Thyroid gland (tissue), 4 donors: ENCODE measurements at regions not wholly inside any gene's neighbourhood (a gene's known extent, or its start where the extent isn't known, plus 50 kb on each side); places are given as distances from the start of the nearest gene placed in this dataset.

ENCODE experiments used
- DNase-seq, 2 donors: peaks; one replicate each; pipeline ENCODE4 v3.0.0-alpha.2; 2019
- H3K27ac ChIP-seq, 3 donors: fragments of 200-600 bp; sonication (generic); 1 replicate in 2 of 3; 2 replicates in 1 of 3; pipeline ENCODE4 v1.5.1; 2016 to 2019; ENCODE audit warnings: mild to moderate bottlenecking in 1 of 3, moderate library complexity in 1 of 3
- H3K27me3 ChIP-seq: fragments of 200-600 bp; sonication (generic); one replicate; pipeline ENCODE4 v1.5.1; 2019
- H3K36me3 ChIP-seq, 2 donors: fragments of 200-600 bp; sonication (generic); one replicate each; pipeline ENCODE4 v1.5.1; 2016 to 2019
- H3K4me1 ChIP-seq, 2 donors: fragments of 200-600 bp; sonication (generic); one replicate each; pipeline ENCODE4 v1.5.1; 2017 to 2019
- H3K4me3 ChIP-seq, 3 donors: fragments of 200-600 bp; sonication (generic); replicated peaks in 1 of 3; 1 replicate in 2 of 3; 2 replicates in 1 of 3; pipeline ENCODE4 v1.5.1; 2016; ENCODE audit warnings: mild to moderate bottlenecking in 1 of 3
- H3K9me3 ChIP-seq: fragments of 200-600 bp; sonication (generic); one replicate; pipeline ENCODE4 v1.5.1; 2017
- POLR2A ChIP-seq, 2 donors: fragments of 450-650 bp; IDR thresholded peaks; one replicate each; pipeline ENCODE4 v1.6.1; 2017; ENCODE audit warnings: antibody characterized with exemption in 2 of 2, mild to moderate bottlenecking in 2 of 2, moderate library complexity in 1 of 2
- WGBS, 2 donors: methylation state at CpG; one replicate each; pipeline ENCODE4 v1.1.5; 2017; 5-methylcytosine and 5-hydroxymethylcytosine counted together
- intact Hi-C: fragments of 100-400 bp; cut with DNase I; formaldehyde crosslinking; loops from one replicate; pipeline ENCODE4 v1.15.1; 2023
- TF ChIP-seq, protein P1 (sequence below), 6 experiments: fragments of 200-600 bp in 3 of 6; fragments of 450-650 bp in 3 of 6; sonication (generic) in 3 of 6; IDR thresholded peaks; one replicate each; pipeline ENCODE4 v1.5.1; 2016 to 2019; ENCODE audit warnings: antibody characterized with exemption in 6 of 6, mild to moderate bottlenecking in 2 of 6, inconsistent platforms in 1 of 6, moderate library complexity in 1 of 6

DNA sequence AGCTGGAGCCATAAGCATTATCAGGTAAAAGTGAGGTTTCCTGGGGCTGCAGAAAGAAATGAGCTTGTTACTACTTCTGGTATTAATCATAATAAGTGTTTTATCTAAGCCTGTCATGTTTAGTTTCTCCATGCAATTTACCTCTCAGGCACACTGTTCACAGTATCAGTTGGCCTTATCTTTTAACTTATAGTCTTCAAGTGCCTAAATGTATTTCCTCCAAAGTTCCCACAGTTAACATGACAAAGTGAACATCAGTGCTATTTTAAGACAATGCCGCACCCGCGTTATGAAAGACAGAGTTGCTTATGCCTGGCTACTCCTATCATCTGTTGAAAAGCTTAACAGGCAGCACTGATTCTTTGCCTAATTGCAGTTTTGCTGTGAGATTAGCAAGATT, 408.7 kb upstream of the FAM241A start:
- WGBS, 2 donors: 72 to 84% methylated on average over 3 of the region's 3 CpGs
- Histone ChIP-seq H3K9me3 (no peaks in the 10 kb centered on the region), H3K27me3 (no peaks in the 10 kb centered on the region), H3K4me3 (no peak overlapping the region), H3K36me3 (no peaks in the 10 kb centered on the region), H3K27ac (no peak overlapping the region), H3K4me1 (no peaks in the 10 kb centered on the region)
- TF ChIP-seq, protein P1, sequence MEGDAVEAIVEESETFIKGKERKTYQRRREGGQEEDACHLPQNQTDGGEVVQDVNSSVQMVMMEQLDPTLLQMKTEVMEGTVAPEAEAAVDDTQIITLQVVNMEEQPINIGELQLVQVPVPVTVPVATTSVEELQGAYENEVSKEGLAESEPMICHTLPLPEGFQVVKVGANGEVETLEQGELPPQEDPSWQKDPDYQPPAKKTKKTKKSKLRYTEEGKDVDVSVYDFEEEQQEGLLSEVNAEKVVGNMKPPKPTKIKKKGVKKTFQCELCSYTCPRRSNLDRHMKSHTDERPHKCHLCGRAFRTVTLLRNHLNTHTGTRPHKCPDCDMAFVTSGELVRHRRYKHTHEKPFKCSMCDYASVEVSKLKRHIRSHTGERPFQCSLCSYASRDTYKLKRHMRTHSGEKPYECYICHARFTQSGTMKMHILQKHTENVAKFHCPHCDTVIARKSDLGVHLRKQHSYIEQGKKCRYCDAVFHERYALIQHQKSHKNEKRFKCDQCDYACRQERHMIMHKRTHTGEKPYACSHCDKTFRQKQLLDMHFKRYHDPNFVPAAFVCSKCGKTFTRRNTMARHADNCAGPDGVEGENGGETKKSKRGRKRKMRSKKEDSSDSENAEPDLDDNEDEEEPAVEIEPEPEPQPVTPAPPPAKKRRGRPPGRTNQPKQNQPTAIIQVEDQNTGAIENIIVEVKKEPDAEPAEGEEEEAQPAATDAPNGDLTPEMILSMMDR (IDR thresholded peaks at IDR 0.05): no peak
- TF ChIP-seq POLR2A (IDR thresholded peaks at IDR 0.05): no peak
- intact Hi-C loops: no loop called here
- DNase-seq: no peak

DNA sequence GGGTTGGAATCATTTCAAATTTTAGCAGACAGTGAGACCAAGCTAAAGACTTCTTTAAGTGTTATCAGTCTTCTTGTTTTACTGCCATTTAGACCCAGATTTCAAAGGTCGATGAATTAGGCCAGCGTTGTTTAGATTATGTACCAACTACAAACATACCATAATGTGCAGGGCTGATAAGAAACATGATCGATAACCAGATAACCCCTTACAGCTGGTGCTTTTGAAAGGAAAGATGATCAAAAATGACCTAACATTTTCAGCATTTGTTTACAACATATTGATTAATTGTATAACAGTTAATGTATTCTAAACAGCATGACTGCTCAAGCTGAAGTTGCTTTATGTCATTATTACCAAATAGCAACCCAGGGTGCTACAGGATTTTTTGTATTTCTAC, 400.4 kb upstream of the FAM241A start:
- Histone ChIP-seq H3K27me3 (no peaks in the 10 kb centered on the region), H3K4me1 (no peaks in the 10 kb centered on the region), H3K9me3 (no peaks in the 10 kb centered on the region), H3K36me3 (no peaks in the 10 kb centered on the region), H3K27ac (no peak overlapping the region), H3K4me3 (no peak overlapping the region)
- TF ChIP-seq, protein P1 (IDR thresholded peaks at IDR 0.05): no peak
- TF ChIP-seq POLR2A (IDR thresholded peaks at IDR 0.05): no peak
- intact Hi-C loops: no loop called here
- 62 to 63% methylated on average over 3 of the region's 3 CpGs for WGBS, 2 donors
- no peak for DNase-seq

DNA sequence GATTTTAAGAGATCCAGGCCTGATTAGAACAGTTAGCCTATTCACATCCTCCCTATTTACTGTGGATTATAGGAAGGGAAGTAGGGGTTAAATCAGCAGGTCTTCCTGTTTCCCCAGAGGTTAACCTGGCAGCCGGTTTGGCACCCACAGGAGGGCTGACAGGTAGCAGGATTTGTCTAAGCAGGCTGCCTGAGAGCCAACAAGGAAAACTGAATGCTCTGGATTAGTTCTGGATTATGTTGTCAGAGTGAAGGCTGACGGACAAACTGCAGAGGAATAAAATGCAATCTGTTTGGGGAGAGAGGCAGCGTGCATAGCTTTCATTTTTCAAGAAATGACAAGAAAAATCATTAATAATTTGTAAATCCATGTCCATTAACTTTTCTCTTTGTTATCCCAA, 397.1 kb upstream of the FAM241A start:
- Histone ChIP-seq H3K9me3 (no peaks in the 10 kb centered on the region), H3K4me3 (no peak overlapping the region), H3K4me1 (no peaks in the 10 kb centered on the region), H3K27ac (no peak overlapping the region), H3K27me3 (no peaks in the 10 kb centered on the region), H3K36me3 (no peaks in the 10 kb centered on the region)
- 36 to 37% methylated on average over 3 of the region's 3 CpGs for WGBS, 2 donors
- TF ChIP-seq, protein P1 (IDR thresholded peaks at IDR 0.05): no peak
- no peak for TF ChIP-seq POLR2A (IDR thresholded peaks at IDR 0.05)
- intact Hi-C loops: no loop called here
- DNase-seq: no peak

DNA sequence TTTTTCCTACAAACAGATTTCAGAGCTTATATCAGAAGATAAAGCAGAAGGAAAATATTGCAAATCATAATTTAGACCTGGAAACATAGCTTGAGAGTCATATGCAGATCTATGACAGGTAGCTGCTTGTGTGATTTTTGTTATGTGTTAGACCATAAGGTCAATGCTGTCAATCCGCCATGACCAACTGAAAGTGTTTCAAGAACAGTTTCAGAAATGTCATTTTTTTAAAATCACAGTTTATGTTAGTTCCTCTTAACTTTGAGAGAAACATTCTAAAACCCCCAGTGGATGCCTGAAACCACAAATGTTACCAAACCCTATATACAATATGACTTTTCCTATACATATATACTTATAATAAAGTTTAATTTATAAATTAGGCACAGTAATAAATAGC, 391.3 kb upstream of the FAM241A start:
- no peak overlapping the region for H3K27ac ChIP-seq
- no peaks in the 10 kb centered on the region for H3K9me3 ChIP-seq
- H3K4me3 ChIP-seq: no peak overlapping the region
- no peaks in the 10 kb centered on the region for H3K36me3 ChIP-seq
- DNase-seq: no peak
- WGBS, 2 donors: 88 to 90% methylated on average over 1 of the region's 1 CpG
- H3K4me1 ChIP-seq: no peaks in the 10 kb centered on the region
- no peaks in the 10 kb centered on the region for H3K27me3 ChIP-seq
- intact Hi-C loops: no loop called here
- TF ChIP-seq, protein P1 (IDR thresholded peaks at IDR 0.05): no peak
- TF ChIP-seq POLR2A (IDR thresholded peaks at IDR 0.05): no peak

DNA sequence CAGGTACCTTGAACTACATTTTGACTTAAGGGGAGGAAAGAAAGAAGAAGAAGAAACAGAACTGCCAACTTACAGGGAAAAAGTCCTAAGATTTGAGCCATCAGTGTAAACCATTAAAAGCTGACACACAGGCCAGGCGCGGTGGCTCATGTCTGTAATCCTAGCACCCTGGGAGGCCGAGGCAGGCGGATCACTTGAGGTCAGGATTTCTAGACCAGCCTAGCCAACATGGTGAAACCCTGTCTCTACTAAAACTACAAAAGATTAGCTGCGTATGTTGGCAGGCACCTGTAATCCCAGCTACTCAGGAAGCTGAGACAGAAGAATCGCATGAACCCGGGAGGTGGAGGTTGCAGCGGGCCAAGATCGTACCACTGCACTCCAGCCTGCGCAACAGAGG, 389.7 kb upstream of the FAM241A start:
- Histone ChIP-seq H3K36me3 (no peaks in the 10 kb centered on the region), H3K9me3 (no peaks in the 10 kb centered on the region), H3K4me1 (no peaks in the 10 kb centered on the region), H3K27ac (no peak overlapping the region), H3K27me3 (no peaks in the 10 kb centered on the region), H3K4me3 (no peak overlapping the region)
- DNase-seq: no peak
- 89 to 93% methylated on average over 10 of the region's 10 CpGs for WGBS, 2 donors
- intact Hi-C loops: no loop called here
- TF ChIP-seq, protein P1 (IDR thresholded peaks at IDR 0.05): no peak
- TF ChIP-seq POLR2A (IDR thresholded peaks at IDR 0.05): no peak
